K562 (cell line): ENCODE measurements at regions not wholly inside any gene's neighbourhood (a gene's known extent, or its start where the extent isn't known, plus 50 kb on each side); places are given as distances from the start of the nearest gene placed in this dataset.

ENCODE experiments used
- ADNP ChIP-seq: fragments of 200-800 bp; sonication (Bioruptor generic); IDR thresholded peaks from 2 replicates; pipeline ENCODE4 v1.6.1; 2016; ENCODE audit warnings: missing genetic modification characterization, missing compliant biosample characterization
- BMI1 ChIP-seq: fragments of 150-350 bp; IDR thresholded peaks from 2 replicates; pipeline ENCODE4 v1.6.1; 2014; ENCODE audit warnings: low read length
- DACH1 ChIP-seq: fragments of 450-650 bp; IDR thresholded peaks from 2 replicates; pipeline ENCODE4 v1.6.1; 2018; ENCODE audit not compliant: partially characterized antibody
- EHMT2 ChIP-seq: fragments of 450-650 bp; IDR thresholded peaks from 2 replicates; pipeline ENCODE4 v1.6.1; 2018; ENCODE audit warnings: antibody characterized with exemption
- FIP1L1 ChIP-seq: fragments of 200-400 bp; formaldehyde crosslinking; IDR thresholded peaks from 2 replicates; pipeline ENCODE4 v1.6.1; 2018; ENCODE audit warnings: mild to moderate bottlenecking, low read depth, low read length; ENCODE audit not compliant: poor library complexity, severe bottlenecking
- ILK ChIP-seq: fragments of 450-650 bp; IDR thresholded peaks from 2 replicates; pipeline ENCODE4 v1.6.1; 2016; ENCODE audit warnings: missing genetic modification characterization, low read depth, mild to moderate bottlenecking, missing compliant biosample characterization, moderate library complexity, borderline replicate concordance
- MCM7 ChIP-seq, 2 experiments: fragments of 450-650 bp; IDR thresholded peaks; 2 replicates each; pipeline ENCODE4 v1.6.1; 2016 to 2018
- MNT ChIP-seq, 2 experiments: fragments of 450-650 bp; conservative IDR thresholded peaks; 2 replicates each; pipeline ENCODE4 v1.6.1; 2017; ENCODE audit warnings: mild to moderate bottlenecking in 2 of 2, moderate library complexity in 2 of 2
- POU5F1 ChIP-seq: fragments of 150-350 bp; IDR thresholded peaks from 2 replicates; pipeline ENCODE4 v1.6.1; 2014; ENCODE audit warnings: borderline replicate concordance, low read length, low read depth, mild to moderate bottlenecking; ENCODE audit not compliant: partially characterized antibody
- RBBP5 ChIP-seq: fragments of 200-600 bp; sonication (generic); IDR thresholded peaks from 2 replicates; pipeline ENCODE4 v1.6.1; 2012; ENCODE audit warnings: borderline replicate concordance, mild to moderate bottlenecking, low read length, control low read depth, inconsistent platforms; ENCODE audit not compliant: insufficient read depth, poor library complexity, severe bottlenecking
- RBM34 ChIP-seq: fragments of 200-400 bp; formaldehyde crosslinking; IDR thresholded peaks from 2 replicates; pipeline ENCODE4 v1.6.1; 2018; ENCODE audit warnings: low read length, borderline replicate concordance; ENCODE audit not compliant: insufficient read depth
- RERE ChIP-seq: sonication (generic); formaldehyde crosslinking; IDR thresholded peaks from 2 replicates; pipeline ENCODE4 v1.8.0; 2023; ENCODE audit warnings: missing genetic modification reagents, mild to moderate bottlenecking, borderline replicate concordance
- ZNF311 ChIP-seq: fragments of 250-450 bp; sonication (Bioruptor Pico); IDR thresholded peaks from 2 replicates; pipeline ENCODE4 v1.4.0; 2020; ENCODE audit warnings: mild to moderate bottlenecking, moderate library complexity
- ZNF354B ChIP-seq: fragments of 250-450 bp; sonication (Bioruptor Pico); IDR thresholded peaks from 2 replicates; pipeline ENCODE4 v1.4.0; 2020
- ZNF445 ChIP-seq: fragments of 250-450 bp; sonication (Bioruptor Pico); IDR thresholded peaks from 2 replicates; pipeline ENCODE4 v1.4.0; 2020; ENCODE audit warnings: low read depth, mild to moderate bottlenecking, moderate library complexity
- ZNF57 ChIP-seq: fragments of 450-650 bp; formaldehyde crosslinking; IDR thresholded peaks from 2 replicates; pipeline ENCODE4 v1.4.0; 2020; ENCODE audit warnings: mild to moderate bottlenecking, moderate library complexity
- ZNF592 ChIP-seq: fragments of 450-650 bp; IDR thresholded peaks from 2 replicates; pipeline ENCODE4 v1.6.1; 2017; ENCODE audit warnings: antibody characterized with exemption, mild to moderate bottlenecking

- TF ChIP-seq RERE (CRISPR knock-in tag) (no peak), ZNF57 (no peak), BMI1 (no peak), ADNP (tag) (peak; percentile 96), ZNF592 (peak; percentile 7; the same call in 1 of the 2 replicates), EHMT2 (no peak), ZNF354B (no peak), ILK (tag) (no peak), POU5F1 (no peak), DACH1 (no peak), MCM7 (IDR thresholded peaks at IDR 0.05) (no peak), ZNF445 (CRISPR knock-in tag) (no peak), RBBP5 (no peak), MNT (conservative IDR thresholded peaks at IDR 0.05) (peak in 1 of 2 experiments; percentile 25; a peak in 1 of 4 replicates), ZNF311 (CRISPR knock-in tag) (no peak; the same call in 1 of the 2 replicates), FIP1L1 (no peak), RBM34 (no peak)
These were observed 83.9 kb upstream of the EED start (continued) for GRCh38 chr11:86160541-86161149.
